OCI-LY7 (cell line): ENCODE measurements at regions not wholly inside any gene's neighbourhood (a gene's known extent, or its start where the extent isn't known, plus 50 kb on each side); places are given as distances from the start of the nearest gene placed in this dataset.

Experiments
- EZH2phosphoT487 ChIP-seq: fragments of 200-600 bp; sonication (generic); IDR thresholded peaks from 2 replicates; pipeline ENCODE4 v1.6.1; 2018; ENCODE audit warnings: low read depth, borderline replicate concordance, mild to moderate bottlenecking, mixed run types, antibody characterized with exemption, low read length, moderate library complexity, mixed read lengths
- TF ChIP-seq, protein P1 (sequence below): fragments of 200-600 bp; sonication (generic); conservative IDR thresholded peaks from 2 replicates; pipeline ENCODE4 v1.5.1; 2014; ENCODE audit warnings: mild to moderate bottlenecking, antibody characterized with exemption, low read length, moderate library complexity, mixed read lengths

DNA sequence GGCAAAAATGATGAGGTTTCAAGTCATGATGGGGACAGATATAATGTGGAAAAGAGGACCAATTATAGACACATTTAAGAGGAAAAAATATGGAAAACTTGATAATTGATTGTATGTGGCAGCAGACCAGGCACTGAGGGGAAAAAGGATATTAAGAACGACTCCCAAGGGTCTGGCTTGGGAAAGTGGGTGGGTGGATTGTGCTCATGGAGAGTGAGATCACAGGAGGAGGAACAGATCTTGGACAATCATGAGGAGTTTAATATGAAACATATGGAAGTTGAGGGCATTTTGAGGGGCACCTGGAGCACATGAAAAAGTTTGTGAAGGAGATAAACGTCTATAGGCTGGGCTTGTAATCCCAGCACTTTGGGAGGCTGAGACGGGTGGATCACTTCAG lies 454.3 kb upstream of the KLF4 start:
- TF ChIP-seq, protein P1, sequence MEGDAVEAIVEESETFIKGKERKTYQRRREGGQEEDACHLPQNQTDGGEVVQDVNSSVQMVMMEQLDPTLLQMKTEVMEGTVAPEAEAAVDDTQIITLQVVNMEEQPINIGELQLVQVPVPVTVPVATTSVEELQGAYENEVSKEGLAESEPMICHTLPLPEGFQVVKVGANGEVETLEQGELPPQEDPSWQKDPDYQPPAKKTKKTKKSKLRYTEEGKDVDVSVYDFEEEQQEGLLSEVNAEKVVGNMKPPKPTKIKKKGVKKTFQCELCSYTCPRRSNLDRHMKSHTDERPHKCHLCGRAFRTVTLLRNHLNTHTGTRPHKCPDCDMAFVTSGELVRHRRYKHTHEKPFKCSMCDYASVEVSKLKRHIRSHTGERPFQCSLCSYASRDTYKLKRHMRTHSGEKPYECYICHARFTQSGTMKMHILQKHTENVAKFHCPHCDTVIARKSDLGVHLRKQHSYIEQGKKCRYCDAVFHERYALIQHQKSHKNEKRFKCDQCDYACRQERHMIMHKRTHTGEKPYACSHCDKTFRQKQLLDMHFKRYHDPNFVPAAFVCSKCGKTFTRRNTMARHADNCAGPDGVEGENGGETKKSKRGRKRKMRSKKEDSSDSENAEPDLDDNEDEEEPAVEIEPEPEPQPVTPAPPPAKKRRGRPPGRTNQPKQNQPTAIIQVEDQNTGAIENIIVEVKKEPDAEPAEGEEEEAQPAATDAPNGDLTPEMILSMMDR, result no peak
- TF ChIP-seq EZH2phosphoT487, result no peak
